ENCODE measurements at regions not wholly inside any gene's neighbourhood (a gene's known extent, or its start where the extent isn't known, plus 50 kb on each side); places are given as distances from the start of the nearest gene placed in this dataset.

- TF ChIP-seq POLR2A (IDR thresholded peaks at IDR 0.05) (no peak), CTCF (IDR thresholded peaks at IDR 0.05) (no peak)
- Histone ChIP-seq H3K27me3 (no peaks in the 10 kb centered on the region), H3K9me3 (no peaks in the 10 kb centered on the region), H3K36me3 (no peaks in the 10 kb centered on the region), H3K4me3 (no peak overlapping the region), H3K27ac (no peak overlapping the region), H3K4me1 (no peaks in the 10 kb centered on the region)
- intact Hi-C loops (cut with DNase I; ENCODE audit: low total_unique reads): no loop called here
- no peak for DNase-seq
Measured at GRCh38 chr3:13174011-13174802, 101.0 kb upstream of the IQSEC1 start.

- no peak for DNase-seq
- Histone ChIP-seq H3K9me3 (no peaks in the 10 kb centered on the region), H3K27me3 (no peaks in the 10 kb centered on the region), H3K4me3 (no peak overlapping the region), H3K4me1 (no peaks in the 10 kb centered on the region), H3K36me3 (no peaks in the 10 kb centered on the region), H3K27ac (no peak overlapping the region)
- intact Hi-C loops (cut with DNase I; ENCODE audit: low total_unique reads): no loop called here
- TF ChIP-seq POLR2A (IDR thresholded peaks at IDR 0.05) (no peak), CTCF (IDR thresholded peaks at IDR 0.05) (no peak)
Measured at GRCh38 chr3:13173186-13173585, 100.0 kb upstream of the IQSEC1 start.

GRCh38 chr3:13172644-13173013, 99.4 kb upstream of the IQSEC1 start:
- Histone ChIP-seq H3K9me3 (no peaks in the 10 kb centered on the region), H3K4me3 (no peak overlapping the region), H3K27me3 (no peaks in the 10 kb centered on the region), H3K36me3 (no peaks in the 10 kb centered on the region), H3K4me1 (no peaks in the 10 kb centered on the region), H3K27ac (no peak overlapping the region)
- no peak for DNase-seq
- intact Hi-C loops (cut with DNase I; ENCODE audit: low total_unique reads): no loop called here
- TF ChIP-seq POLR2A (IDR thresholded peaks at IDR 0.05) (no peak), CTCF (IDR thresholded peaks at IDR 0.05) (no peak)

GRCh38 chr3:13171704-13172643, 98.7 kb upstream of the IQSEC1 start:
- no peaks in the 10 kb centered on the region for H3K27me3 ChIP-seq
- no peaks in the 10 kb centered on the region for H3K36me3 ChIP-seq
- TF ChIP-seq POLR2A (IDR thresholded peaks at IDR 0.05) (no peak), CTCF (IDR thresholded peaks at IDR 0.05) (no peak)
- H3K27ac ChIP-seq: no peak overlapping the region
- no peaks in the 10 kb centered on the region for H3K9me3 ChIP-seq
- no peak overlapping the region for H3K4me3 ChIP-seq
- DNase-seq: no peak
- H3K4me1 ChIP-seq: no peaks in the 10 kb centered on the region
- intact Hi-C loops (cut with DNase I; ENCODE audit: low total_unique reads): no loop called here

GRCh38 chr3:13170317-13170716, 97.1 kb upstream of the IQSEC1 start:
- Histone ChIP-seq H3K4me1 (no peaks in the 10 kb centered on the region), H3K27ac (no peak overlapping the region), H3K4me3 (no peak overlapping the region), H3K27me3 (no peaks in the 10 kb centered on the region), H3K36me3 (no peaks in the 10 kb centered on the region), H3K9me3 (no peaks in the 10 kb centered on the region)
- TF ChIP-seq CTCF (IDR thresholded peaks at IDR 0.05) (no peak), POLR2A (IDR thresholded peaks at IDR 0.05) (no peak)
- intact Hi-C loops (cut with DNase I; ENCODE audit: low total_unique reads): no loop called here
- no peak for DNase-seq

All from uterus (tissue), 3 donors.